Spleen (tissue), 11 donors: ENCODE measurements at regions not wholly inside any gene's neighbourhood (a gene's known extent, or its start where the extent isn't known, plus 50 kb on each side); places are given as distances from the start of the nearest gene placed in this dataset.
"Not testable (repeated sequence)": the region's sequence is repeated elsewhere in the genome, so short reads cannot be mapped to it uniquely, and the experiment has no call there.

Experiments used
- DNase-seq: peaks from one replicate; pipeline ENCODE4 v3.0.0-alpha.2; 2020
- H3K27ac ChIP-seq, 8 donors: fragments of 200-600 bp; sonication (generic) in 7 of 8; 1 replicate in 4 of 8; 2 replicates in 4 of 8; pipeline versions ENCODE4 v1.5.0 to v1.8.0; 2016 to 2021; ENCODE audit warnings: inconsistent platforms in 4 of 8, mild to moderate bottlenecking in 4 of 8, moderate library complexity in 1 of 8
- H3K27me3 ChIP-seq, 7 donors: fragments of 200-600 bp; sonication (generic) in 6 of 7; replicated peaks in 1 of 7; 1 replicate in 4 of 7; 2 replicates in 3 of 7; pipeline versions ENCODE4 v1.5.0 to v1.8.0; 2016 to 2021; ENCODE audit warnings: inconsistent platforms in 3 of 7, mild to moderate bottlenecking in 1 of 7
- H3K36me3 ChIP-seq, 6 donors: fragments of 200-600 bp; sonication (generic) in 5 of 6; 1 replicate in 4 of 6; 2 replicates in 2 of 6; pipeline versions ENCODE4 v1.5.0 to v1.8.0; 2016 to 2021; ENCODE audit warnings: inconsistent platforms in 2 of 6
- H3K4me1 ChIP-seq, 6 donors: fragments of 200-600 bp; sonication (generic) in 5 of 6; 1 replicate in 3 of 6; 2 replicates in 3 of 6; pipeline versions ENCODE4 v1.5.0 to v1.8.0; 2016 to 2021; ENCODE audit warnings: inconsistent platforms in 3 of 6
- H3K4me3 ChIP-seq, 8 donors: fragments of 200-600 bp; sonication (generic) in 7 of 8; 1 replicate in 4 of 8; 2 replicates in 4 of 8; pipeline versions ENCODE4 v1.5.0 to v1.8.0; 2016 to 2021; ENCODE audit warnings: inconsistent platforms in 4 of 8, mild to moderate bottlenecking in 4 of 8, moderate library complexity in 2 of 8
- H3K9me3 ChIP-seq, 8 donors: fragments of 200-600 bp; sonication (generic) in 7 of 8; 1 replicate in 4 of 8; 2 replicates in 4 of 8; pipeline versions ENCODE4 v1.5.0 to v1.8.0; 2016 to 2021; ENCODE audit warnings: inconsistent platforms in 4 of 8
- POLR2A ChIP-seq, 3 donors: fragments of 450-650 bp; IDR thresholded peaks; one replicate each; pipeline ENCODE4 v1.5.1; 2017; ENCODE audit warnings: antibody characterized with exemption in 3 of 3, mild to moderate bottlenecking in 1 of 3
- POLR2AphosphoS5 ChIP-seq, 3 donors: sonication (generic); formaldehyde crosslinking; IDR thresholded peaks; one replicate each; pipeline ENCODE4 v1.5.1; 2017; ENCODE audit warnings: antibody characterized with exemption in 3 of 3
- WGBS, 5 donors: extraction: QIAGEN DNeasy Blood & Tissue Kit in 3 of 5; methylation state at CpG; one replicate each; pipeline versions ENCODE4 v1.1.5 to v1.1.7; 2013 to 2018; 5-methylcytosine and 5-hydroxymethylcytosine counted together
- intact Hi-C: fragments of 100-400 bp; cut with DNase I; formaldehyde crosslinking; loops from one replicate; pipeline ENCODE4 v1.15.0; 2023; ENCODE audit warnings: low total_unique reads
- TF ChIP-seq, protein P1 (sequence below), 11 experiments: fragments of 200-600 bp in 7 of 11; fragments of 450-650 bp in 4 of 11; sonication (generic) in 4 of 11; IDR thresholded peaks in 8 of 11; conservative IDR thresholded peaks in 3 of 11; 1 replicate in 7 of 11; 2 replicates in 4 of 11; pipeline versions ENCODE4 v1.4.0 to v1.8.0; 2016 to 2021; ENCODE audit warnings: antibody characterized with exemption in 11 of 11, inconsistent platforms in 4 of 11, mild to moderate bottlenecking in 1 of 11
- donor health status: healthy with polysubstance abuse.
- donor health status: DM: no; HTN: no; CAD: no; lungs with moderate emphysema.
- donor health status: DM: no; HTN: no; CAD: no.
- donor health status: Bipolar disorder and iron deficiency.
- donor health status: healthy.
- donor health status: DM: no; HTN: no; CAD: no.
- donor health status: DM: yes; HTN: yes; CAD: no.

DNA sequence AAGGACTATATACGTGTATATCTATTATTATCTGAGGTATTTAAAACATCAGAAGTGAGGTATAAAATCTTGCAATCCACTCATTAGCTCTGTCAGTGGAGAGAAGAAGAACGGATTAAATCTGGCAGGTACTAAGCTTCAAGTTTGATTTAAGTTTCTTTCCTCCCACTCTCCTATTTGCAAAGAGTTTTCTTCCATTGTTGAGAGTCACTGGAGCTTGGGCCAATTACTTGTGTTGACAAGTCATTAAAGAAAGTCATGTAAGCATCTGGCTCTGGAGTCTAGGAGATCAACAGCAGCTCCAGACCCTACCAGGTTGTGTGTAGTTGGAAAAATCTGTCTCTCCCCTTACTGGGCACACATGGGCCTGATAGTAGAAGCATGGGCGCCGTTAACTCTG lies 476.8 kb upstream of the SMARCA2 start:
- intact Hi-C loops = no loop called here
- no peak for DNase-seq
- H3K4me1 ChIP-seq = no peaks in the 10 kb centered on the region
- H3K36me3 ChIP-seq = no peaks in the 10 kb centered on the region
- 74 to 90% (median 80%) methylated on average over 4 of the region's 4 CpGs for WGBS, 5 donors
- H3K9me3 ChIP-seq = no peaks in the 10 kb centered on the region
- H3K4me3 ChIP-seq = no peak overlapping the region
- TF ChIP-seq POLR2AphosphoS5 (IDR thresholded peaks at IDR 0.05) (no peak), POLR2A (IDR thresholded peaks at IDR 0.05) (no peak)
- TF ChIP-seq, protein P1, sequence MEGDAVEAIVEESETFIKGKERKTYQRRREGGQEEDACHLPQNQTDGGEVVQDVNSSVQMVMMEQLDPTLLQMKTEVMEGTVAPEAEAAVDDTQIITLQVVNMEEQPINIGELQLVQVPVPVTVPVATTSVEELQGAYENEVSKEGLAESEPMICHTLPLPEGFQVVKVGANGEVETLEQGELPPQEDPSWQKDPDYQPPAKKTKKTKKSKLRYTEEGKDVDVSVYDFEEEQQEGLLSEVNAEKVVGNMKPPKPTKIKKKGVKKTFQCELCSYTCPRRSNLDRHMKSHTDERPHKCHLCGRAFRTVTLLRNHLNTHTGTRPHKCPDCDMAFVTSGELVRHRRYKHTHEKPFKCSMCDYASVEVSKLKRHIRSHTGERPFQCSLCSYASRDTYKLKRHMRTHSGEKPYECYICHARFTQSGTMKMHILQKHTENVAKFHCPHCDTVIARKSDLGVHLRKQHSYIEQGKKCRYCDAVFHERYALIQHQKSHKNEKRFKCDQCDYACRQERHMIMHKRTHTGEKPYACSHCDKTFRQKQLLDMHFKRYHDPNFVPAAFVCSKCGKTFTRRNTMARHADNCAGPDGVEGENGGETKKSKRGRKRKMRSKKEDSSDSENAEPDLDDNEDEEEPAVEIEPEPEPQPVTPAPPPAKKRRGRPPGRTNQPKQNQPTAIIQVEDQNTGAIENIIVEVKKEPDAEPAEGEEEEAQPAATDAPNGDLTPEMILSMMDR (IDR thresholded peaks at IDR 0.05 in 8 of 11, conservative IDR thresholded peaks at IDR 0.05 in 3 of 11) = no peak
- H3K27ac ChIP-seq = no peak overlapping the region
- H3K27me3 ChIP-seq = no peaks in the 10 kb centered on the region

DNA sequence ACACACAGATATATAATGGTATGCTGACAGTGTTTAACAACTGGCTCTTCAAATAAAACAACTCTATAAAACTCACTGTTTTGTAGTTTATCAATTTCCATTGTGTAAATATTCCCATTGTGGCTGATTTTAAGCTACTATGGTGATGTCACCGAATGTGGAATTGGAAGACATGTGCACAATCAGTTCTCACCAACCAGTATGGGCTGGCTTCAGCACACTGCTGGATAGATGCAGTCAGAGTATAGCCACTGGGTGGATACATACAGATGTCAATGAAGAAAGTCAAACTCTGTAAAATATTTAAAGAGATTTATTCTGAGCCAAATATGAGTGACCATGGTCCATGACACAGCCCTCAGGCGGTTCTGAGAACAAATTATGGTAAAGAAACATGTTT lies 475.9 kb upstream of the SMARCA2 start:
- H3K27me3 ChIP-seq = no peaks in the 10 kb centered on the region
- intact Hi-C loops = no loop called here
- 71 to 84% (median 72%) methylated on average over 2 of the region's 2 CpGs for WGBS, 5 donors
- H3K27ac ChIP-seq = no peak overlapping the region
- no peak overlapping the region for H3K4me3 ChIP-seq
- TF ChIP-seq POLR2AphosphoS5 (IDR thresholded peaks at IDR 0.05) (no peak), POLR2A (IDR thresholded peaks at IDR 0.05) (no peak)
- TF ChIP-seq, protein P1 (IDR thresholded peaks at IDR 0.05 in 8 of 11, conservative IDR thresholded peaks at IDR 0.05 in 3 of 11) = no peak
- H3K9me3 ChIP-seq = no peaks in the 10 kb centered on the region
- no peaks in the 10 kb centered on the region for H3K36me3 ChIP-seq
- no peak for DNase-seq
- H3K4me1 ChIP-seq = no peaks in the 10 kb centered on the region

DNA sequence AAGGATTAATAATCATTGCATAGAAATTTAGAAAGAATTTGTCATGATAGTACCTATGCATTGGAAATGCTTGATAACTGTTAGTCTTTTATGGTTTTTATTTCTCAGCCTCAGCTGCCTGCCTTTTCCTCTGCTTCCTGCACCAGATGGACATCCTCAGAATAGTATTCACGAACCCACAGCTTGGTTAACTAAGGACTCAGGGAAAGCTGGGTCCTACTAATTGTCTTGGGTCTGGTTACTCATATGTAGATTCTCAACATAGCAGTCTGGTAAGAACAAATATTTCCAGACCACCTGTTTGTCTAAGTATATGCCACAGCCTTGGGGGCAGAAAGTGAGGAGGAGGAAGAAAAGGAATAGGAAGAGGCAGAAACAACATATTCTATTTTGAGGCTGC lies 464.5 kb upstream of the SMARCA2 start:
- intact Hi-C loops = no loop called here
- no peak for DNase-seq
- Histone ChIP-seq H3K36me3 (no peaks in the 10 kb centered on the region), H3K9me3 (no peaks in the 10 kb centered on the region), H3K27ac (no peak overlapping the region), H3K27me3 (no peaks in the 10 kb centered on the region), H3K4me1 (no peaks in the 10 kb centered on the region), H3K4me3 (no peak overlapping the region)
- 29 to 46% (median 36%) methylated on average over 1 of the region's 1 CpG for WGBS, 5 donors
- TF ChIP-seq POLR2AphosphoS5 (IDR thresholded peaks at IDR 0.05) (no peak), POLR2A (IDR thresholded peaks at IDR 0.05) (no peak)
- TF ChIP-seq, protein P1 (IDR thresholded peaks at IDR 0.05 in 8 of 11, conservative IDR thresholded peaks at IDR 0.05 in 3 of 11) = no peak

DNA sequence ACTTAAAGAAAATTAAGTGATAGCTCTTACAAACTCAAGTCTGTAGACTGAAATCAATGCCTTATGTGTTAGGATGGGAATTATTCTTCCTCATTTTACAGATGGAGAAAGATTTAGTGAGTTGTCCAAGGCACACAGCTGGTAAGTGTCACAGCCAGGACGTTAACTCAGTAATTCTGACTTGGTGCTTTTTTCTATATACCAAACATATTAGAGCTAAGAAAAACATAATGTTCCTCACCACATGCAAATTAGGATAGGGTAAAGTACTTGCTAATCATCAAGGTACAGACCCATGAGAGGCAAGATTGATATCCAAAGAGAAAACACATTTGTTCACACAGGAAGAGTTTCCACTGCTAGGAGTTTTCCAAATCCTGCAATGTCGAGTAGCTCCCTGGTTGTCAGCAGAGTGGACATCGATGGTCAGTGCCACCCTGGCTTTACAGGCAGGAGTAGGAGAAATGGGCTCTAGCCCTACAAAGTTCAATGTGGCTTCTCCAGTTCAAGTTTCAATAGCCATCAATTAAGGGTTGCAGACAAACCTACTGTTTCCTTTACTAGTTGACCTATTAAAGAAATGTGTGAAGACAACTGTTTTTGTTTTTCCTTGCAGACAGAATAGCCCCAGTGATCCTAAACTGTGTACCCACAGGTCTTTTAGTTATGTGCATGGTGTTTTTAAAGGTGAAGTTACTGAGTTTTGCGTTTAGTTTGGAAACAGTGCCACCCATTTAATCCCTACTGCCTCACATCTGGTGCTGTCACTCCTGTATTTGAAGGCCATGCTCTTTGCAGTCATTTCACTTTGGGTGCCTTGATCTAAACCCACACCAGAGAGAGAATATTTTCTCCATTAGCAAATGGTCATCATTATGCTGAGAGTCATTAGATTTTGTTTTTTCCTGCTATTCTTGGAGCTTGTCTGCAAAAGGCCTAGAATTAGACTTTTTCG lies 460.8 kb upstream of the SMARCA2 start:
- intact Hi-C loops = no loop called here

DNA sequence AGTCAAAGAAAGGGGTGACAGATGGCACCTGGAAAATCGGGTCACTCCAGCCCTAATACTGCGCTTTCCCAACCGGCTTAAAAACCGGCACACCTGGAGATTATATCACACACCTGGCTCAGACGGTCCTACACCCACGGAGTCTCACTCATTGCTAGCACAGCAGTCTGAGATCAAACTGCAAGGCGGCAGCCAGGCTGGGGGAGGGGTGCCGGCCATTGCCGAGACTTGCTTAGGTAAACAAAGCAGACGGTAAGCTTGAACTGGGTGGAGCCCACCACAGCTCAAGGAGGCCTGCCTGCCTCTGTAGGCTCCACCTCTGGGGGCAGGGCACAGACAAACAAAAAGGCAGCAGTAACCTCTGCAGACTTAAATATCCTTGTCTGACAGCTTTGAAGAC lies 456.5 kb upstream of the SMARCA2 start:
- DNase-seq, H3K4me3 ChIP-seq, H3K27ac ChIP-seq, H3K9me3 ChIP-seq, H3K36me3 ChIP-seq, H3K4me1 ChIP-seq, H3K27me3 ChIP-seq, intact Hi-C loops: not testable (repeated sequence)
- WGBS, 5 donors = 83 to 97% (median 94%) methylated on average over 9 to 10 of the region's 10 CpGs

More for the DNA sequence above, 460.8 kb upstream of the SMARCA2 start:
- TF ChIP-seq POLR2A (IDR thresholded peaks at IDR 0.05) (no peak), POLR2AphosphoS5 (IDR thresholded peaks at IDR 0.05) (no peak)
- TF ChIP-seq, protein P1 (IDR thresholded peaks at IDR 0.05 in 8 of 11, conservative IDR thresholded peaks at IDR 0.05 in 3 of 11) = no peak
- no peaks in the 10 kb centered on the region for H3K36me3 ChIP-seq
- DNase-seq = no peak
- H3K27me3 ChIP-seq = peaks cover 0 to 4% (median 0%) of the 10 kb centered on the region in 7 donors
- no peak overlapping the region for H3K27ac ChIP-seq
- no peak overlapping the region for H3K4me3 ChIP-seq
- peaks cover 0 to 9% (median 0%) of the 10 kb centered on the region in 8 donors for H3K9me3 ChIP-seq
- WGBS, 5 donors = 56 to 71% (median 57%) methylated on average over 5 of the region's 5 CpGs
- no peaks in the 10 kb centered on the region for H3K4me1 ChIP-seq
